Cardiac muscle cell (in vitro differentiated cells and primary cell): ENCODE measurements at regions not wholly inside any gene's neighbourhood (a gene's known extent, or its start where the extent isn't known, plus 50 kb on each side); places are given as distances from the start of the nearest gene placed in this dataset.
A peak's percentile ranks its signal among the peaks of the same experiment; 100 is the strongest.

ENCODE experiments used
- DNase-seq, 2 donors: peaks; one replicate each; pipeline versions ENCODE4 v3.0.0 to v3.0.0-alpha.2; 2010 to 2017; ENCODE audit warnings: low read depth in 1 of 2, low spot score in 1 of 2
- H3K27ac ChIP-seq: fragments of 200-600 bp; sonication (generic); 2 replicates; pipeline ENCODE4 v1.5.1; 2016
- H3K27me3 ChIP-seq: fragments of 200-600 bp; sonication (generic); 2 replicates; pipeline ENCODE4 v1.6.0; 2016; ENCODE audit warnings: control low read depth
- H3K36me3 ChIP-seq: fragments of 200-600 bp; sonication (generic); 2 replicates; pipeline ENCODE4 v1.5.1; 2016; ENCODE audit warnings: control low read depth
- H3K4me1 ChIP-seq: fragments of 200-600 bp; sonication (generic); 2 replicates; pipeline ENCODE4 v1.8.1; 2017; ENCODE audit warnings: low read depth, mild to moderate bottlenecking, mixed run types
- H3K4me3 ChIP-seq: fragments of 200-600 bp; sonication (generic); 2 replicates; pipeline ENCODE4 v1.5.1; 2016; ENCODE audit warnings: mild to moderate bottlenecking
- H3K9me3 ChIP-seq: fragments of 200-600 bp; sonication (generic); 2 replicates; pipeline ENCODE4 v1.5.1; 2017; ENCODE audit warnings: low read depth, mild to moderate bottlenecking, control low read depth
- CTCF ChIP-seq: IDR thresholded peaks from 2 replicates; pipeline ENCODE4 v1.5.1; 2012; ENCODE audit warnings: low read depth, mild to moderate bottlenecking, low read length

- TF ChIP-seq CTCF = no peak
- no peak overlapping the region for H3K27ac ChIP-seq
- DNase-seq = no peak
- no peaks in the 10 kb centered on the region for H3K9me3 ChIP-seq
- H3K4me3 ChIP-seq = no peak overlapping the region
- no peaks in the 10 kb centered on the region for H3K27me3 ChIP-seq
- H3K36me3 ChIP-seq = no peaks in the 10 kb centered on the region
- H3K4me1 ChIP-seq = no peaks in the 10 kb centered on the region
These were observed 277.0 kb downstream of the CDH2 start for GRCh38 chr18:27899893-27900292.

GRCh38 chr18:27894746-27895145 lies 282.2 kb downstream of the CDH2 start:
- H3K9me3 ChIP-seq = no peaks in the 10 kb centered on the region
- DNase-seq = no peak
- no peaks in the 10 kb centered on the region for H3K36me3 ChIP-seq
- no peak overlapping the region for H3K27ac ChIP-seq
- H3K4me3 ChIP-seq = no peak overlapping the region
- no peaks in the 10 kb centered on the region for H3K27me3 ChIP-seq
- no peak for TF ChIP-seq CTCF
- H3K4me1 ChIP-seq = no peaks in the 10 kb centered on the region

GRCh38 chr18:27887711-27888495 lies 289.0 kb downstream of the CDH2 start:
- H3K4me1 ChIP-seq = no peaks in the 10 kb centered on the region
- H3K4me3 ChIP-seq = no peak overlapping the region
- H3K9me3 ChIP-seq = no peaks in the 10 kb centered on the region
- H3K27ac ChIP-seq = no peak overlapping the region
- no peaks in the 10 kb centered on the region for H3K36me3 ChIP-seq
- no peak for TF ChIP-seq CTCF
- DNase-seq = no peak
- H3K27me3 ChIP-seq = no peaks in the 10 kb centered on the region

GRCh38 chr18:27887287-27887686 lies 289.6 kb downstream of the CDH2 start:
- H3K36me3 ChIP-seq = no peaks in the 10 kb centered on the region
- DNase-seq = no peak
- no peak overlapping the region for H3K27ac ChIP-seq
- no peaks in the 10 kb centered on the region for H3K9me3 ChIP-seq
- no peaks in the 10 kb centered on the region for H3K27me3 ChIP-seq
- no peak overlapping the region for H3K4me3 ChIP-seq
- no peak for TF ChIP-seq CTCF
- H3K4me1 ChIP-seq = no peaks in the 10 kb centered on the region

- Histone ChIP-seq H3K4me1 (peaks cover 22% of the 10 kb centered on the region), H3K27me3 (no peaks in the 10 kb centered on the region), H3K4me3 (no peak overlapping the region), H3K36me3 (no peaks in the 10 kb centered on the region), H3K9me3 (no peaks in the 10 kb centered on the region), H3K27ac (peak overlapping the region; percentile 62)
- no peak for TF ChIP-seq CTCF
- DNase-seq = peak in 1 of 2 donors; percentile 29
These were observed 297.4 kb downstream of the CDH2 start for GRCh38 chr18:27879540-27879939.

GRCh38 chr18:27871726-27872125 lies 305.2 kb downstream of the CDH2 start:
- Histone ChIP-seq H3K27ac (no peak overlapping the region), H3K36me3 (no peaks in the 10 kb centered on the region), H3K9me3 (no peaks in the 10 kb centered on the region), H3K4me1 (no peaks in the 10 kb centered on the region), H3K4me3 (no peak overlapping the region), H3K27me3 (no peaks in the 10 kb centered on the region)
- no peak for TF ChIP-seq CTCF
- DNase-seq = no peak
